Pancreas (tissue), 10 donors: ENCODE measurements at regions not wholly inside any gene's neighbourhood (a gene's known extent, or its start where the extent isn't known, plus 50 kb on each side); places are given as distances from the start of the nearest gene placed in this dataset.

Source experiments
- ATAC-seq, 4 donors: fragments of 200-7000 bp; cut with Tn5 transposase; one replicate each; pipeline versions ENCODE4 v1.8.0 to v1.9.1; 2020; ENCODE audit warnings: mild to moderate bottlenecking in 4 of 4, moderate library complexity in 4 of 4
- DNase-seq, 6 donors: peaks; one replicate each; pipeline ENCODE4 v3.0.0-alpha.2; 2020
- FAIRE-seq: peaks from 2 replicates; lab custom pipeline; 2012; peaks lifted over from hg19 to GRCh38; lab: Jason Lieb, UNC
- H3K27ac ChIP-seq, 4 donors: fragments of 200-600 bp; sonication (generic); 1 replicate in 3 of 4; 2 replicates in 1 of 4; pipeline versions ENCODE4 v1.5.0 to v1.8.0; 2020
- H3K27me3 ChIP-seq, 4 donors: fragments of 200-600 bp; one replicate each; pipeline ENCODE4 v1.8.0; 2021
- H3K36me3 ChIP-seq, 3 donors: fragments of 200-600 bp; sonication (generic) in 1 of 3; one replicate each; pipeline versions ENCODE4 v1.5.0 to v1.8.0; 2020 to 2021
- H3K4me1 ChIP-seq, 3 donors: fragments of 200-600 bp; one replicate each; pipeline ENCODE4 v1.8.0; 2021
- H3K4me3 ChIP-seq, 4 donors: fragments of 200-600 bp; sonication (generic) in 2 of 4; one replicate each; pipeline versions ENCODE4 v1.5.0 to v1.8.0; 2020 to 2021
- H3K9me3 ChIP-seq, 4 donors: fragments of 200-600 bp; one replicate each; pipeline ENCODE4 v1.8.0; 2021
- WGBS, 2 donors: extraction: QIAGEN DNeasy Blood & Tissue Kit; methylation state at CpG; one replicate each; pipeline ENCODE4 v1.1.7; 2013; 5-methylcytosine and 5-hydroxymethylcytosine counted together
- intact Hi-C, 3 donors: fragments of 100-400 bp; cut with DNase I; formaldehyde crosslinking; loops; one replicate each; pipeline versions ENCODE4 v1.11.1 to v1.14.2; 2022
- TF ChIP-seq, protein P1 (sequence below), 4 donors: fragments of 200-600 bp; sonication (generic) in 3 of 4; IDR thresholded peaks; one replicate each; pipeline versions ENCODE4 v1.5.0 to v1.8.0; 2021; ENCODE audit warnings: antibody characterized with exemption in 4 of 4
- donor health status: healthy with polysubstance abuse.
- donor health status: DM: no; HTN: no; CAD: no; lungs with moderate emphysema.
- donor health status: DM: no; HTN: no; CAD: no.
- donor health status: control.
- donor health status: control.
- donor health status: Bipolar disorder and iron deficiency.
- donor health status: DM: yes; HTN: yes; CAD: no.
- donor health status: DM: no; HTN: no; CAD: no.
- donor health status: DM: no; HTN: no; CAD: no.
- donor health status: DM: yes; HTN: yes; CAD: no.

DNA sequence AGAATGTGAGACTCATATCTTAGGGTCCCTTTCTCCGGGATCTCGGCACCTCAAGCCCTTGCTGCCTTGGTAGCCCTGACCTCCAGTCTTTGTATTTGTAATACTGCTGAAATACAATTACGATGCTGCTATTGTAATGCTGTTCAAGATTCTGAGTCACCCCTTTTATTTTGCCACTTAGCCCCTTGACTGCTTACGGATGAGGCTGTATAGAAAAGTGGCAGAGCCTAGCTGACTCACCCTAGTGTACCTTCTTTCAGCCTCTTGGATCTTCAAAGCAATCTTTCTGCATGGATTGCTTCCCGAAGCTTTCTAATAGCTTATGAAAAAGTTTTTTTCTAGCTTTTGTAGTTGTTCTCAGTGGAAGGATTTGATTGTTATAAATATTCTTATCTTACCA is 187.9 kb downstream of the KCNJ2 start:
- no peak overlapping the region for H3K27ac ChIP-seq
- ATAC-seq (no peak), FAIRE-seq (no peak), DNase-seq (no peak)
- TF ChIP-seq, protein P1, sequence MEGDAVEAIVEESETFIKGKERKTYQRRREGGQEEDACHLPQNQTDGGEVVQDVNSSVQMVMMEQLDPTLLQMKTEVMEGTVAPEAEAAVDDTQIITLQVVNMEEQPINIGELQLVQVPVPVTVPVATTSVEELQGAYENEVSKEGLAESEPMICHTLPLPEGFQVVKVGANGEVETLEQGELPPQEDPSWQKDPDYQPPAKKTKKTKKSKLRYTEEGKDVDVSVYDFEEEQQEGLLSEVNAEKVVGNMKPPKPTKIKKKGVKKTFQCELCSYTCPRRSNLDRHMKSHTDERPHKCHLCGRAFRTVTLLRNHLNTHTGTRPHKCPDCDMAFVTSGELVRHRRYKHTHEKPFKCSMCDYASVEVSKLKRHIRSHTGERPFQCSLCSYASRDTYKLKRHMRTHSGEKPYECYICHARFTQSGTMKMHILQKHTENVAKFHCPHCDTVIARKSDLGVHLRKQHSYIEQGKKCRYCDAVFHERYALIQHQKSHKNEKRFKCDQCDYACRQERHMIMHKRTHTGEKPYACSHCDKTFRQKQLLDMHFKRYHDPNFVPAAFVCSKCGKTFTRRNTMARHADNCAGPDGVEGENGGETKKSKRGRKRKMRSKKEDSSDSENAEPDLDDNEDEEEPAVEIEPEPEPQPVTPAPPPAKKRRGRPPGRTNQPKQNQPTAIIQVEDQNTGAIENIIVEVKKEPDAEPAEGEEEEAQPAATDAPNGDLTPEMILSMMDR (IDR thresholded peaks at IDR 0.05): no peak
- no peaks in the 10 kb centered on the region for H3K36me3 ChIP-seq
- intact Hi-C loops: no loop called here
- H3K4me1 ChIP-seq: no peaks in the 10 kb centered on the region
- no peaks in the 10 kb centered on the region for H3K27me3 ChIP-seq
- H3K4me3 ChIP-seq: no peak overlapping the region
- WGBS, 2 donors: 77 to 86% methylated on average over 5 of the region's 5 CpGs
- no peaks in the 10 kb centered on the region for H3K9me3 ChIP-seq

- intact Hi-C loops: no loop called here
- TF ChIP-seq, protein P1 (IDR thresholded peaks at IDR 0.05): no peak
- no peaks in the 10 kb centered on the region for H3K9me3 ChIP-seq
- 29 to 31% methylated on average over 2 of the region's 2 CpGs for WGBS, 2 donors
- H3K36me3 ChIP-seq: no peaks in the 10 kb centered on the region
- H3K27ac ChIP-seq: no peak overlapping the region
- H3K4me1 ChIP-seq: no peaks in the 10 kb centered on the region
- no peak for FAIRE-seq
- H3K4me3 ChIP-seq: no peak overlapping the region
- peak in 2 of 4 donors; percentile 54 to 80 for ATAC-seq
- no peak for DNase-seq
- no peaks in the 10 kb centered on the region for H3K27me3 ChIP-seq
Observed at GRCh38 chr17:70365091-70365583, 195.8 kb downstream of the KCNJ2 start.

- H3K4me3 ChIP-seq: no peak overlapping the region
- H3K27ac ChIP-seq: no peak overlapping the region
- H3K27me3 ChIP-seq: no peaks in the 10 kb centered on the region
- intact Hi-C loops: no loop called here
- DNase-seq (no peak), ATAC-seq (no peak), FAIRE-seq (no peak)
- TF ChIP-seq, protein P1 (IDR thresholded peaks at IDR 0.05): no peak
- H3K9me3 ChIP-seq: no peaks in the 10 kb centered on the region
- no peaks in the 10 kb centered on the region for H3K4me1 ChIP-seq
- H3K36me3 ChIP-seq: no peaks in the 10 kb centered on the region
Observed at GRCh38 chr17:70366386-70366785, 197.1 kb downstream of the KCNJ2 start.

GRCh38 chr17:70368011-70368410 is 198.7 kb downstream of the KCNJ2 start:
- Histone ChIP-seq H3K36me3 (no peaks in the 10 kb centered on the region), H3K9me3 (no peaks in the 10 kb centered on the region), H3K27me3 (no peaks in the 10 kb centered on the region), H3K4me3 (no peak overlapping the region), H3K27ac (no peak overlapping the region), H3K4me1 (no peaks in the 10 kb centered on the region)
- TF ChIP-seq, protein P1 (IDR thresholded peaks at IDR 0.05): no peak
- DNase-seq (no peak), ATAC-seq (no peak), FAIRE-seq (no peak)
- intact Hi-C loops: no loop called here

DNA sequence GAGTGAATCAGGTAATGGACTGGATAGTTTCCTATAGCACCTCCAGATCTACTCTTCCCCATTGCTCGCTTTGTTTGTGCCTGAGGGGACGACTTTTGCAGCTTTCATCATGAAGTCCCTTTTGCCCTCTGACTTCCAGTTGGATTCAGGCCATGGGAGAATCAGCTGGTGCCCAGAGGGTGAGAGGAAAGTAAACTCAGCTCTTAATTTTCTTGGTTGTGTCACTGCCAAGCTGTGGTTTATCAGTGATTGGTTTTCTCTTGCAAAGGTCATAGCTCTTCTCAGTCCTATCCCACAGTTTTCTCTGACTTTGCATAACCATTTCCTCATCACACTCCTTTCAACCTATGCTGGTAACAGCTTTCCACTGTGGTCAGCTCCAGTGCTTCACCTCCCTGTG is 200.1 kb downstream of the KCNJ2 start:
- ATAC-seq (no peak), FAIRE-seq (no peak)
- WGBS, 2 donors: 65 to 85% methylated on average over 2 of the region's 2 CpGs

More for the DNA sequence above, 200.1 kb downstream of the KCNJ2 start:
- no peaks in the 10 kb centered on the region for H3K27me3 ChIP-seq
- H3K36me3 ChIP-seq: no peaks in the 10 kb centered on the region
- DNase-seq: no peak
- H3K4me1 ChIP-seq: no peaks in the 10 kb centered on the region
- intact Hi-C loops: no loop called here
- H3K4me3 ChIP-seq: no peak overlapping the region
- no peak overlapping the region for H3K27ac ChIP-seq
- TF ChIP-seq, protein P1 (IDR thresholded peaks at IDR 0.05): no peak
- H3K9me3 ChIP-seq: no peaks in the 10 kb centered on the region
